ENCODE measurements at regions not wholly inside any gene's neighbourhood (a gene's known extent, or its start where the extent isn't known, plus 50 kb on each side); places are given as distances from the start of the nearest gene placed in this dataset.
"Not testable (repeated sequence)": the region's sequence is repeated elsewhere in the genome, so short reads cannot be mapped to it uniquely, and the experiment has no call there.

DNA sequence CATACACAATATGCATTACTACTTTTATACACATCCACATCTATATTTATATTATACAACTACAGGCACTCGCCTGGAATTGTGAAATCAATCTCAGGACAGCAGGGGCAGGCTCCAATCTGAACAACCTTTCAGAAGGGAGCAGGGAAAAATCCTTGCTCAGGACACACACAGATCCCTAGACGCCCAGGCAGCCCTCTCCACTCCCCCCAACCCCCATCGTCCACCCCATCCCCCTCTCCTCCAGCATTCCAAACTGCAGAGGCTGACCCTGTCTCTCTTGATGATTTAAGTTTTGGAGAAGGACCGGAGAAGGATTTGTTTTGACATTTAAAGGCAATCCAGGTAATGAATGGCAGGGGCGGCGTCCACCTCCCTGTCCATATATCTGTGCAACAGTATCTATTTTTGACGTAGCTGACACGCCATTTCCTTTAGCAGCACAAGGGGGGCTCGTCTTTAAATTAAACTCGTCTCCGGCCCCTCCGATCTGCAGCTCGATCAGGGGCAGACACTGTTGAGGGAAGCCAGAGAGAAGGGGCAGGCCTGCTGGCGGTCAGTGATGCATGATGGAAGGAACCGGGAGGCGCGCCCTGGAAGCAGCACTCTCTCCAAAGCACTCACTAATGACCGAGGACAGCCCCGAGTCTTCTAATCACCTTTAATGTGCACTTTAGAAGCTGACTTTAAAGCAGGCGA is 95.0 kb upstream of the TBX5 start:
- DNase-seq: no peak

DNA sequence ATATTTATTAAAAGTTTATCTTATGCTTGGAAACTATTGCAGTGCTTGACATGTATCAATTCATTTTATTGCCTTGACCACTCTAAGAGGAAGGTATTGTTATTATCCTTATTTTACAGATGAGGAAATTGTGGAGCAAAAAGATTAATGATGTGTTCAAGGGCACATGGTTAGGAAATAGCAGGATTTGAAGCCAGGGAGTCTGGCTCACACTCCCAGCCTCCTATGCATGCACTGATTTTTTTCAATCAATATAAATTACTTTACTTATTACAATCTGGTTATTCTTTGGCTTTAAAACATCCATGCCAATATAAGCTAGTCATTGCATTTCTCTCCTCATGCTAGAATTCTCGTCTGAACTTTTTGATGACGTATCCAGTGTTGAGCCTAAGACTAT is 94.2 kb upstream of the TBX5 start:
- DNase-seq: no peak

DNA sequence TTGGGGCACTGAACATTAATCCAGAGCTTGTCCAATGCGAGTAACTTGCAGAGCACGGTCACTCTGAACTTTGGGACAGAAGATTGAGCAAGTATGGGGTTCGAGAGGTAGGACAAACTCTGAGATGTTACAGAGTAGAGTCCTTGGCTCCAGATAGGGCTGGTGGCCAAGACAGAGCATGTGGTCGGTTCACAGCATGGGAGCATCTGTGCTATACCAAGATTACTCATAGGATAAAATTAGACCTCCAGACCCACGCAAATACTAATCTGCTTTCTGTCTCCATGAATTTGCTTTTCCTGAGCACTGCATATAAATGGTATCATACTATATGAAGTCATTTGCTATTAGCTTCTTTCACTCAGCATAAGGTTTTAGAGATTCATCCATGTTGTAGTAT is 93.4 kb upstream of the TBX5 start:
- no peak for DNase-seq

DNA sequence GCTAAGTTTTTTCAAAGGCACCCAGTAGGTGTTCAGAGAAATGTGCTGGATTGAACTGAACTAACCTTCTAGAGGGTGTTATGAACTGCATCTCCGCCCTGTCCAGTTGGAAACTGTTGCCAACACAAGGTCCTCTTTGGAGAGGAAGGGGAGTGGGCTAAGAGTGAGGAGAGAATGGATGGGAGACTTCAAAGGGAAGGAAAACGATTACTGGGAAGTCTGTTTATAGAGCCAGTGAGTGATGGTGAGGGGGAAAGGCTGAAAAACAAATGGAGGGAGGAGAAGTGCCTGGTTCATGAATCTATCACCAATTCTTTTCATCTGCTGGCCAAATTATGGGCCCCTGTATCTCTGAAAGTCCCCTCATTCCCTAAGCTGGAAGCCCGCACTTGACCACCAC is 86.0 kb upstream of the TBX5 start:
- no peak for DNase-seq

DNA sequence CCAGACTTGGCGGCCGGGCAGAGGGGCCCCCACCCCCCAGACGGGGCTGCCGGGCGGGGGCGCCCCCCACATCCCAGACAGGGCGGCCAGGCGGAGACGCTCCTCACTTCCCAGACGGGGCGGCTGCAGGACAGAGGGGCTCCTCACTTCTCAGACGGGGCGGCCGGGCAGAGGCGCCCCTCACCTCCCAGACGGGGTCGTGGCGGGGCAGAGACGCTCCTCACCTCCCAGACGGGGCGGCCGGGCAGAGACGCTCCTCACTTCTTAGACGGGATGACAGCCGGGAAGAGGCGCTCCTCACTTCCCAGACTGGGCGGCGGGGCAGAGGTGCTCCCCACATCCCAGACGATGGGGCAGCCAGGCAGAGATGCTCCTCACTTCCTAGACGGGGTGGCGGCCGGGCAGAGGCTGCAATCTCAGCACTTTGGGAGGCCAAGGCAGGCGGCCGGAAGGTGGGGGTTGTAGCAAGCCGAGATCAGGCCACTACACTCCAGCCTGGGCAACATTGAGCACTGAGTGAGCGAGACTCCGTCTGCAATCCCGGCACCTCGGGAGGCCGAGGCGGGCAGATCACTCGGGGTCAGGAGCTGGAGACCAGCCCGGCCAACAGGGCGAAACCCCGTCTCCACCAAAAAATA is 79.0 kb upstream of the TBX5 start:
- not testable (repeated sequence) for DNase-seq

DNA sequence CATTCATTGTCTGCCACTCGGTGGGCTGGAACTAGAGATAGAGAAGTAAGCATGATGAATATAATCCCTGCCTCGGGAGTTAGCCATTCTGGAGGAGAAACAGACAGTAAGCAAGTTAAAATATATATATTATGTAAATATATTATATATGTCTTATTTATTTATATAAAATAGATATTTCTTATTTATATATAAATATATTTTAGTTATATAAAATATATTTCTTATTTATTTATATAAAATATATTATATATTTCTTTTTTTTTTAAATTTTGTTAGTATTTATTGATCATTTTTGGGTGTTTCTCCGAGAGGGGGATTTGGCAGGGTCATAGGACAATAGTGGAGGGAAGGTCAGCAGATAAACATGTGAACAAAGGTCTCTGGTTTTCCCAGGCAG is 78.1 kb upstream of the TBX5 start:
- DNase-seq: no peak

DNA sequence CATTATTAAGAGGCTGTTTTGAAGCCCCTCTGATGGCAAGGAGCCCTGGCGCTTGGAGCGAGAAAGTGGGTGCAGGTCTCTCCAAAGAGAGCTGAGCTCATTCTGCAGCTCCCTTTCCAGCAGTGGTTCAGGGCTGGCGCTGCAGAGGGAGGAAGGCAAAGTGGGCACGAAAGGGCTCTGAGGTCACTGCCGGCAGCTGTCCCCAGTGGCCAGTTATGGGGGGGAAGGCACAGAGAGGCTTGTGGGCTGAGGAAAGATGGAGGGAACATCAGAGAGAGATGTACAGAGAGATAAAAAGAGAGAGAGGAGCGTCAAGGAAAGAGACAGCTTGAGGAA is 75.2 kb upstream of the TBX5 start:
- no peak for DNase-seq

DNA sequence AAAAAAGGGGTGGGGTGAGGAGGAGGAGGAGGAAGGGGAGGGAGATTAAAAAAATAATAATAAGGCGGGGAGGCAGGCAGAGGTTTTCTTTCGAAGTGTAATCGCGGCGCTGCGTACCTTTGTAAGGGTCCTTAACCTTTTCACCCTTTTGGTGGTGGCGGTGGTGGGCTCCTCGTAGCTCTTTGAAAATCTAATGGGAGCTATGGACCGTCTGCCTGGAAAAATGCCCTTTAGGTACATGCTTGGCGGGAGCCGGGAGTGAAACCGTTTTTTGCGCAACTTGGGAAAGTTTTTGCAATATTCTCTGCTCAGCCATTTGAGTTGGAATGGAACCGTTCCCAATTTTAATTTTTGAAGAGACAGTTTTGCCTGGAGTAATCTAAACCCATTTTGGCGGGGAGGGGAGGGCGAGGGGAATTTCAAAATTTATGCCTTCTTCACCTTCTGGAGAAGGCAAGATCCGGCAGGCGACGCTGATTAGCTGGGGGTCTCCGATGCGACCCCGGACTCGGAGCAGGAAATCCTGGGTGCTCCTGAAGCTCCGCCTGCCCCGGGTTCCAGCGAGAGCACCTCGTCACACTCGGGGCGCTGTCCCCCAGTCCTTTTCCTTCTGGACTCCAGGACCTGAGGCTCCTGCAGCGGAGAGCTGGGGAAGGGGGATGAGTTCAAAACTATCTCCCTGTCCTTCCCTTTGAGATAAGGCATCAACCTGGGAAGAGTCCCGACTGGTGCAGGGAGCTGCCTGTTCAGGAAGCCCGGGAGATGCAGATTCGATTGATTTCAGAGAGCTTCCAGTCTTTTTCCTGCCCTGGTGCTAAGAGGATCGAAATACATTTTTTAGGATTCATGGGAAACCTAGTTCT is 74.6 kb upstream of the TBX5 start:
- no peak for DNase-seq

DNA sequence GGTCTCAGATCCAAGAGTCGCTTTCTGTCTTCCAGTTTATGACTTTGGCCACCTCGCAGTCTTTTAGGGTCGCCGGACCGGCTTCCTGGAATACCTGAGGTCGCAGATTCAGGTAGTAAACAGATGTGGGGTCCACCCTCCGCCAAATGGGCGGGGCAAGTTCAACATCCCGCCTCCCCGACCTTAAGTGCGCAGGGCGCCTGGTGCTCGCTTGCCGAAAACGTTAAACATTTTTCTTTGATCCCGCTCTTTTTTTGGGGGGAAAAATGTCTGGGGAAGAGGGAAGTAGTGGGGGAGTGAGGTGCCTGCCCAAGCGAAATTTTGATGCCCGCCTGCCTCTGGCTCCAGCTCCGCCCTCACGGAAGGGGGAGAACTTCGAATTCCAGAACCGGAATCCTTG is 73.9 kb upstream of the TBX5 start:
- no peak for DNase-seq

DNA sequence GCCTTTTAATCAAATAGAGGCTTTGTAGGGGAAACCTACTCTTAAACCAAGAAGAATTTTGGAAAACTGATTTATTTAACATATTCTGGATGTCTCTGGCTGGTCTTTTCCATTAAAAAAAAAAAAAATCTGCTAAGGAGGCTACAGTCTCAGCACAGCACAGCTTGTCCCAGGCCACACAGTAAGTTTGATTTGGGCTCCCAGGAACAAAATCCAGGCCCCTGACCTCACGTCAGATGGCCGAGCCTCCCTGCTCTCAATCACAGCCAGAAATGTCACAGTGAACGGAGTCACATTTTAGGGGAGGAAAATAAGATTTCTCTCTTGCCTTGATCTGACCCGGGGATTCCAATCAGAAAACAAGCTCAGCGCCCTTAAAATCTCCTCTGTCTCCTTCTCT is 72.9 kb upstream of the TBX5 start:
- DNase-seq: no peak

DNA sequence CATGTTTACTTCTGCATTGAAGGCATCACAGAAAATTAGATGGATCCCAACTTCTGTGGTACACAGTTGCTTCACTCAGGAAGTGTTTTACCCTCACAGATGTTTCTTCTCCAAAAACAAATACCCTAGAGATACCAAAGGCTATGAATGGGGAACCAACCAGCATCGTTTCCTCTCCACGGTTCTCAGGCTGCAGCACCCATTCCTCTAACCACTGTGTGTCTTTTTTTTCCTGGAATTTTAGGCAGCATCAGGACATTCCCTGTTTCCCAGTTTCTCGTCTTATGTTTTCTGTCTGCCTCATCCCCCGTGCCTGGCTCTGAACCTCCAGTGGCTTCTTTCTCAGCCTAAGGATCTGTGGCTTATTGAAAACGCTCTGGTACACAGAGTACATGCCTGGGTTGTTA is 72.0 kb upstream of the TBX5 start:
- no peak for DNase-seq

DNA sequence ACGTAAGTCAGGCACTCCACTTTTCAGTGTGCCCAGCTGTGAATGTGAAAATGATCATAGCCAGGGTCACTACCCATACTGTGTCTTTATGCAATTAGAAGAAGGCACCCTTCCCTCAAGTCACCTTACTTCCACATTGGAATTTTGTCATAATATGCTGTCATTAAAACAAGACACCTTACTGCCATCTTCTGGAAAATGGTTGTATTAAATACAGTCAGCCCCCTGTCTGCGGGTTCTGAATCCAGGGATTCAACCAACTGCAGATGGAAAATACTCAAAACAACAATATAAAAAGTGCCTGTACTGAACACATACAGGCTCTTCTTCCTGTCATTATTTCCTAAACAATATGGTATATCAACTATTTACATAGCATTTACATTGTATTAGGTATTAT is 70.2 kb upstream of the TBX5 start:
- DNase-seq: peak; percentile 46

DNA sequence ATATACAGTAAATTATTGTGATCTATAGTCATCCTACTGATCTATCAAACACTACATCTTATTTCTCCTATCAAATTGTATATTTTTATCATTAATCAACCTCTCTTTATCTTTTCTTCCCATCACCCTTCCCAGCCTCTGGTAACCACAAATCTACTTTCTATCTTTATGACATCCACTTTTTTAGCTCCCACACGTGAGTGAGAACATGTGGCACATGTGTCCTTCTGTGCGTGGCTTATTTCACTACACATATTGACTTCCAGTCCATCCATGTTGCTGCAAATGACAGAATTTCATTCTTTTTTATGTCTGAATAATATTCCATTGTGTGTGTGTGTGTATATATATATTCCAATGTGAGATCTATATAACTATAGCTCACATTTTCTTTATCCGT is 67.8 kb upstream of the TBX5 start:
- no peak for DNase-seq

DNA sequence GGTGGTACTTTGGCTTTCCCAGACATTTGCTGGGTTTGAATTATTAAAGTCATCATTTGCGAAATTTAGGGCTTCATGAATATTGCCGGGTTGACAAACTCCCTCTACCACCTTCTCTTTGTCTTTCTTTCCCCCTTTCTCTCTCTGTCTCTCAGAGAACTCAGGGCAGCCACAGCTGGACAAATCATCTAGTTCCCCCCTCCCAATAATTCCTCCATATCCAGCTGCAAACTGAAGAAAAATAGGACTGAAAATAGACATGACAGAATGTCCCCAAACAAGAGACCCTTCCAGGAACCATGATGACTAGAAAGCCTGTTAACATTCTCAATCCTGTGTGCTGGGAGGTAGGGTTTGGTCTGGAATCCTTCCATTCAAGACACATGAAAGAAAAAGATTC is 67.1 kb upstream of the TBX5 start:
- no peak for DNase-seq

DNA sequence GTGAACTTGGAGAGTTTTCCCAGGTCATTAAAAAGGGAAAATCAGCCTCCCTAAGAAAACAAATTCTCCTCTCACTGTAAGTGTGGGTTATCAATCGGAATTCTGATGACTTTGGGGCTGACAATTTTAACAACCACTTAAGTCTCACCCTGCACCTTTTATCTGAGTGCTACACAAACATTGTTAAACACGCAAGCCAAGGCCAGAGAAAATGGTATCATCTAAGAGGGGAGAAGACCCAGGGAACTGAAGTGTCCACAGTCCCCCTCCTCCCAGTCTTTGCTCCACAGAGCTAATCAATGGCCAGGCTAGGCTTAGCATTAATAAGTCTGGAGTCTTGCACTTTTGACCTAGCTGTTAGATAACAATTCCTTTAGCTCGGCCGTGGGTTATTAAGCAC is 51.7 kb upstream of the TBX5 start:
- no peak for DNase-seq

All from NCI-H1105 treated with DMSO at 0.1 percent for 48 hours (cell line).